Neuronal stem cell (in vitro differentiated cells): ENCODE measurements at regions not wholly inside any gene's neighbourhood (a gene's known extent, or its start where the extent isn't known, plus 50 kb on each side); places are given as distances from the start of the nearest gene placed in this dataset.

Source experiments
- DNase-seq: peaks from one replicate; pipeline ENCODE4 v3.0.0-alpha.2; 2013; ENCODE audit warnings: low spot score
- H2AFZ ChIP-seq: one replicate; pipeline ENCODE4 v1.6.1; 2013; ENCODE audit warnings: mild to moderate bottlenecking, low read length, inconsistent platforms
- H2AK5ac ChIP-seq: 2 replicates; pipeline ENCODE4 v1.6.1; 2013; ENCODE audit warnings: low read depth, mild to moderate bottlenecking, inconsistent platforms, low read length, moderate library complexity, mixed read lengths
- H2BK120ac ChIP-seq: 2 replicates; pipeline ENCODE4 v1.6.1; 2013; ENCODE audit warnings: low read depth, mild to moderate bottlenecking, inconsistent platforms, low read length, moderate library complexity, mixed read lengths
- H2BK12ac ChIP-seq: one replicate; pipeline ENCODE4 v1.6.1; 2013; ENCODE audit warnings: low read length, inconsistent platforms
- H2BK15ac ChIP-seq: 2 replicates; pipeline ENCODE4 v1.6.1; 2013; ENCODE audit warnings: mild to moderate bottlenecking, low read length, inconsistent platforms, mixed read lengths
- H2BK5ac ChIP-seq: one replicate; pipeline ENCODE4 v1.6.1; 2013; ENCODE audit warnings: inconsistent platforms, mild to moderate bottlenecking, low read length, moderate library complexity
- H3K14ac ChIP-seq: one replicate; pipeline ENCODE4 v1.6.1; 2013; ENCODE audit warnings: low read length, inconsistent platforms
- H3K18ac ChIP-seq: 2 replicates; pipeline ENCODE4 v1.6.1; 2013; ENCODE audit warnings: low read length, inconsistent platforms
- H3K23ac ChIP-seq: 2 replicates; pipeline ENCODE4 v1.6.1; 2013; ENCODE audit warnings: low read depth, mild to moderate bottlenecking, mixed read lengths, low read length, inconsistent platforms; ENCODE audit not compliant: poor library complexity
- H3K27ac ChIP-seq: replicated peaks from 3 replicates; pipeline ENCODE4 v1.5.1; 2013; ENCODE audit warnings: low read length, inconsistent platforms
- H3K27me3 ChIP-seq, 3 experiments: 2 replicates each; pipeline ENCODE4 v1.6.1; 2013; ENCODE audit warnings: low read length in 3 of 3, mild to moderate bottlenecking in 2 of 3, inconsistent platforms in 1 of 3, low read depth in 1 of 3, mixed read lengths in 1 of 3, moderate library complexity in 1 of 3; ENCODE audit not compliant: control insufficient read depth in 3 of 3, insufficient read depth in 3 of 3
- H3K36me3 ChIP-seq, 2 donors: replicated peaks in 1 of 2; 2 replicates each; pipeline ENCODE4 v1.6.1; 2013; ENCODE audit warnings: low read length in 2 of 2; ENCODE audit not compliant: control insufficient read depth in 2 of 2, insufficient read depth in 2 of 2
- H3K4ac ChIP-seq: 2 replicates; pipeline ENCODE4 v1.6.1; 2013; ENCODE audit warnings: inconsistent platforms, mild to moderate bottlenecking, low read length, moderate library complexity
- H3K4me1 ChIP-seq, 2 donors: 1 replicate in 1 of 2; 2 replicates in 1 of 2; pipeline ENCODE4 v1.6.1; 2013; ENCODE audit warnings: low read length in 2 of 2, low read depth in 1 of 2; ENCODE audit not compliant: control insufficient read depth in 2 of 2, insufficient read depth in 1 of 2
- H3K4me2 ChIP-seq: one replicate; pipeline ENCODE4 v1.6.1; 2013; ENCODE audit warnings: mild to moderate bottlenecking, low read length, inconsistent platforms; ENCODE audit not compliant: insufficient read depth, poor library complexity, severe bottlenecking
- H3K4me3 ChIP-seq, 2 donors: 2 replicates each; pipeline ENCODE4 v1.5.1; 2013; ENCODE audit warnings: low read length in 2 of 2, mild to moderate bottlenecking in 2 of 2, inconsistent platforms in 1 of 2, moderate library complexity in 1 of 2
- H3K79me1 ChIP-seq: one replicate; pipeline ENCODE4 v1.6.1; 2013; ENCODE audit warnings: low read depth, mild to moderate bottlenecking, inconsistent platforms, low read length, moderate library complexity
- H3K9ac ChIP-seq: one replicate; pipeline ENCODE4 v1.6.1; 2013; ENCODE audit warnings: mild to moderate bottlenecking, low read depth, low read length, inconsistent platforms; ENCODE audit not compliant: poor library complexity
- H3K9me3 ChIP-seq, 2 donors: replicated peaks in 1 of 2; 2 replicates each; pipeline versions ENCODE3 to v1.6.1; 2013; ENCODE audit warnings: low read length in 2 of 2, mild to moderate bottlenecking in 2 of 2, inconsistent platforms in 1 of 2, low read depth in 1 of 2, mixed read lengths in 1 of 2, moderate library complexity in 1 of 2; ENCODE audit not compliant: control insufficient read depth in 2 of 2, insufficient read depth in 1 of 2
- H4K8ac ChIP-seq: one replicate; pipeline ENCODE4 v1.6.1; 2013; ENCODE audit warnings: low read depth, mild to moderate bottlenecking, inconsistent platforms, low read length, moderate library complexity
- H4K91ac ChIP-seq: one replicate; pipeline ENCODE4 v1.6.1; 2013; ENCODE audit warnings: low read length, low read depth, mild to moderate bottlenecking, inconsistent platforms; ENCODE audit not compliant: poor library complexity
- WGBS, 2 donors: extraction: QIAGEN DNeasy Blood & Tissue Kit; methylation state at CpG; one replicate each; pipeline ENCODE4 v1.1.7; 2013; ENCODE audit warnings: missing lambda C conversion rate in 2 of 2, mixed read lengths in 1 of 2; ENCODE audit not compliant: insufficient read length in 2 of 2, insufficient replicate concordance in 1 of 2; ENCODE audit errors: extremely low coverage in 2 of 2; 5-methylcytosine and 5-hydroxymethylcytosine counted together

DNA sequence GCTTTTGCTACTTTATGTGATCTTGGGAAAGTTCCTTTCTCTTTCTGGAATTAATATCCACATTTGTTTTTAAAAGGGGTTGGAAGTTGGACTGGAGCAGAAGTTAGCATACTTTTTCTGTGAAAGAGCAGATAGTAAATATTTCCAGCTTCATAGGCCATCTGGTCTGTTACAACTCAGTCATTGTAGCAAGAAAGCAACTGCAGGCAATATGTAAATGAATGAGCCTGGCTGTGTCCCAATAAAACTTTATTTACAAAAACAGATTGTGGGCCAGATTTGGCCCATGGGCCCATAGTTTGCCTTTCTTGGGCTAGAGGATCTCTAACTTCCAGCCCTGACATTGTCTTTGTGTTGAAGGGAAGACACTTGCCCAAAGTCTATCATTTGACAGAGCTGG is 104.4 kb downstream of the ACTL7B start:
- Histone ChIP-seq H2BK15ac (no peak overlapping the region), H4K91ac (no peak overlapping the region), H3K27me3 (no peaks in the 10 kb centered on the region), H2BK12ac (no peak overlapping the region), H3K4me1 (peaks cover 0 to 4% of the 10 kb centered on the region in 2 donors), H3K4me3 (no peak overlapping the region), H2BK120ac (no peak overlapping the region), H3K4me2 (no peak overlapping the region), H3K79me1 (no peaks in the 10 kb centered on the region), H2AFZ (no peak overlapping the region), H3K9ac (no peak overlapping the region), H3K18ac (no peak overlapping the region), H2BK5ac (no peak overlapping the region), H3K14ac (no peak overlapping the region), H3K4ac (no peak overlapping the region), H3K23ac (no peak overlapping the region), H2AK5ac (no peak overlapping the region), H4K8ac (no peak overlapping the region), H3K9me3 (no peaks in the 10 kb centered on the region), H3K27ac (no peak overlapping the region), H3K36me3 (no peaks in the 10 kb centered on the region)
- DNase-seq, result no peak

DNA sequence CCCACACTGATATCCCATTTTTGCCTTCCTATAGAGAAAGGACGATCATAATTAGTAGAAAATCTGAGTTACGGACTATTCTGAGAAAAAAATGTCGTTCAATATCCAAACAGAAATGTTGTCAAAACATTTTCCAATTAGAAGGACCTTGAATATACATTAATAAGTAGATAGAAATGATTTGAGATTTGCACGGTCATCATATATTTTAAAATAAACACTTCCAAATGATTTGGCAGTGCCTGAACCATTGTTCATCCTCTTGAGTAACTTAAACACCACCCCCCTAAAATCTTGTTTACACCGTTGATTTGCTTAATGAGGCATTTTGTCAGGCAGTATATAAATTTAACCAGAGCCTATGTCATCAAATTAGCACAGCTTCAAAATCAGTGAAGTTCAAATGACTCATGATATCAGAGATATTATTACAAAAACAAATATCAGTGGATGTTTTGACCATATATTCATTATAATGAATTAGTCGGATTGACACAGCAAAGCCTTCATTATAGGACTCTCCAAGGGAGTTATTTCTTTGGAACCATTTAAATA is 105.0 kb downstream of the ACTL7B start:
- DNase-seq, result no peak
- H2BK120ac ChIP-seq, result no peak overlapping the region
- H3K36me3 ChIP-seq, result no peaks in the 10 kb centered on the region
- no peaks in the 10 kb centered on the region for H3K9me3 ChIP-seq
- H2AK5ac ChIP-seq, result no peak overlapping the region
- H3K27ac ChIP-seq, result no peak overlapping the region
- no peaks in the 10 kb centered on the region for H3K27me3 ChIP-seq
- H4K91ac ChIP-seq, result no peak overlapping the region
- no peak overlapping the region for H2AFZ ChIP-seq
- H3K18ac ChIP-seq, result no peak overlapping the region
- H3K9ac ChIP-seq, result no peak overlapping the region
- no peak overlapping the region for H3K23ac ChIP-seq
- no peak overlapping the region for H3K4ac ChIP-seq
- H3K4me2 ChIP-seq, result no peak overlapping the region
- no peak overlapping the region for H2BK12ac ChIP-seq
- no peak overlapping the region for H3K14ac ChIP-seq
- no peaks in the 10 kb centered on the region for H3K79me1 ChIP-seq
- no peak overlapping the region for H3K4me3 ChIP-seq
- H4K8ac ChIP-seq, result no peak overlapping the region
- WGBS, 2 donors, result no CpG with 5 or more reads among the region's 6 CpGs
- no peak overlapping the region for H2BK15ac ChIP-seq
- H3K4me1 ChIP-seq, result peaks cover 0 to 4% of the 10 kb centered on the region in 2 donors
- H2BK5ac ChIP-seq, result no peak overlapping the region

- no peak overlapping the region for H2BK12ac ChIP-seq
- H3K27ac ChIP-seq, result no peak overlapping the region
- no peak overlapping the region for H3K9ac ChIP-seq
- no peak overlapping the region for H3K23ac ChIP-seq
- no peak overlapping the region for H3K18ac ChIP-seq
- H3K4me1 ChIP-seq, result peaks cover 0 to 10% of the 10 kb centered on the region in 2 donors
- H3K79me1 ChIP-seq, result no peaks in the 10 kb centered on the region
- no peak for DNase-seq
- no peak overlapping the region for H2AFZ ChIP-seq
- H3K4ac ChIP-seq, result no peak overlapping the region
- H3K14ac ChIP-seq, result no peak overlapping the region
- H3K9me3 ChIP-seq, result no peaks in the 10 kb centered on the region
- H2BK120ac ChIP-seq, result no peak overlapping the region
- H2BK15ac ChIP-seq, result no peak overlapping the region
- no peak overlapping the region for H3K4me3 ChIP-seq
- H3K4me2 ChIP-seq, result no peak overlapping the region
- no peak overlapping the region for H2BK5ac ChIP-seq
- no peak overlapping the region for H4K8ac ChIP-seq
- H3K36me3 ChIP-seq, result no peaks in the 10 kb centered on the region
- no peak overlapping the region for H2AK5ac ChIP-seq
- H3K27me3 ChIP-seq, result no peaks in the 10 kb centered on the region
- no peak overlapping the region for H4K91ac ChIP-seq
These were observed 107.0 kb downstream of the ACTL7B start for GRCh38 chr9:108748776-108749175.

DNA sequence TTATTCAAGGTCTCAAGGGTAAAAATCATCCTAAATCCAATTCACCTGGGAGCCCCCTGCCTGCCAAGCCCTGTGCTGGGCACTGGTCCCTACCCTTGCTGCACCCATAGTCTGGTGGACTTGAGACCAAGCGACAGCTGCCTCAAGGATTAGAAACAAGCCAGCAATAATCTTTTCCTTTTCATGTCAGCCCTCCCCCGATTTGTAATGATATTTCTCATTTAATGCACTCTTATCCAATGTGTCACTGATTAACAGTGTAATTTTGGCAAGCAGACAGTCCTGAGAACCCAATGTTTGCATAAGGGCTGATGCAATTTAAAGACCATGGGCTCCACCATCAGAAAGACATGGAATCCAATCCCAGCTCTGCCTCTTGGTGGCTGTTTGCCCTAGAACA is 108.9 kb downstream of the ACTL7B start:
- Histone ChIP-seq H2BK15ac (no peak overlapping the region), H2BK120ac (no peak overlapping the region), H3K14ac (no peak overlapping the region), H3K27me3 (no peaks in the 10 kb centered on the region), H3K9me3 (no peaks in the 10 kb centered on the region), H3K79me1 (no peaks in the 10 kb centered on the region), H2AFZ (no peak overlapping the region), H3K4me1 (peaks cover 0 to 15% of the 10 kb centered on the region in 2 donors), H4K8ac (no peak overlapping the region), H3K18ac (no peak overlapping the region), H3K23ac (no peak overlapping the region), H3K27ac (no peak overlapping the region), H4K91ac (no peak overlapping the region), H3K4me3 (no peak overlapping the region), H3K4me2 (no peak overlapping the region), H2AK5ac (no peak overlapping the region), H3K36me3 (no peaks in the 10 kb centered on the region), H3K4ac (no peak overlapping the region), H2BK5ac (no peak overlapping the region), H2BK12ac (no peak overlapping the region), H3K9ac (no peak overlapping the region)
- no CpG with 5 or more reads among the region's 2 CpGs for WGBS, 2 donors
- DNase-seq, result no peak
